HG02970 (cell line): ENCODE measurements at regions not wholly inside any gene's neighbourhood (a gene's known extent, or its start where the extent isn't known, plus 50 kb on each side); places are given as distances from the start of the nearest gene placed in this dataset.

Source experiments
- ATAC-seq: cut with Tn5 transposase; IDR thresholded peaks from one replicate; pipeline ENCODE4 v1.9.1; 2021; ENCODE audit warnings: mild to moderate bottlenecking, moderate library complexity, moderate number of reproducible peaks; ENCODE audit not compliant: unreplicated experiment, low FRiP score

DNA sequence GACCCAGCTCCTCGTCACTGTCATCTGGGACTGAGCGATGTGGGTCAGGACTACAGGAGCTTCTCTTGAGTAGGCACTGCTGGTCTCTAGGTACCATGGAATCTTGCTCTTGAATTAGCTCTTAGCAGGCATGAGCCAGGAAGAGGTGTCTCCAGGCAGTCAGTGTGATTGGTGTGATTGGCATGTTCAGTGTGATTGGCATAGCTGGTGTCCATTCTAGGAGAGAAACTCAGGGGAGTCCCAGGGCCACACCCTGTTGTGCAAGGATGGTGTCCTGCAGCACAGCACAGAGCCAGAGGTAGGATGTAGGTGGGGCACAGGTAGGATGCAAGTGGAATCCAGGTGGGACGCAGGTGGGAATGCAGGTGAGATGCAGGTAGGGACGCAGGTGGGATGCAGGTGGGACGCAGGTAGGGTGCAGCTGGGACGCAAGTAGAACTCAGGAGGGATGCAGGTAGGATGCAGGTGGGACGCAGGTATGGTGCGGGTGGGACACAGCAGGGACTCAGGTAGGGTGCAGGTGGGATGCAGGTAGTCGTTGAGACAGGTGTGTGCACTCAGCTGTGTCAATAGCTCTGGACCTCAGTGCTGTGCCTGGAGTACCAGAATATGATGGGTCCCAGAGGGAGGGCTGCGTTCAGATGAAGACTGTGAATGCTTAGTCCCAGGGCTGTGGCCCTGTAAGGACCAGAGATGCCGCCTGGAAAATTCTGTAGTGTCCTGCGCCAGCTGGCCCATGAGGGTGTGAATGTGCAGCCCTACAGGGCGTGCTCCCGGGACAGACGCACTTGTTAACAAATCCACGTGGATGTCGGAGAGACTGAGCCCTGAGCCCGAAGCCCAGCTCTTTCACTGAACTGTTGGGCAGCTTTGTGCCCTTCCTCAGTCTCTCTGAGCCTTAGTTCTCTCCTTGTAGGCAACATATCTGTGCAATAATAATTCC, 248.2 kb upstream of the PITRM1 start:
- ATAC-seq, result no peak

DNA sequence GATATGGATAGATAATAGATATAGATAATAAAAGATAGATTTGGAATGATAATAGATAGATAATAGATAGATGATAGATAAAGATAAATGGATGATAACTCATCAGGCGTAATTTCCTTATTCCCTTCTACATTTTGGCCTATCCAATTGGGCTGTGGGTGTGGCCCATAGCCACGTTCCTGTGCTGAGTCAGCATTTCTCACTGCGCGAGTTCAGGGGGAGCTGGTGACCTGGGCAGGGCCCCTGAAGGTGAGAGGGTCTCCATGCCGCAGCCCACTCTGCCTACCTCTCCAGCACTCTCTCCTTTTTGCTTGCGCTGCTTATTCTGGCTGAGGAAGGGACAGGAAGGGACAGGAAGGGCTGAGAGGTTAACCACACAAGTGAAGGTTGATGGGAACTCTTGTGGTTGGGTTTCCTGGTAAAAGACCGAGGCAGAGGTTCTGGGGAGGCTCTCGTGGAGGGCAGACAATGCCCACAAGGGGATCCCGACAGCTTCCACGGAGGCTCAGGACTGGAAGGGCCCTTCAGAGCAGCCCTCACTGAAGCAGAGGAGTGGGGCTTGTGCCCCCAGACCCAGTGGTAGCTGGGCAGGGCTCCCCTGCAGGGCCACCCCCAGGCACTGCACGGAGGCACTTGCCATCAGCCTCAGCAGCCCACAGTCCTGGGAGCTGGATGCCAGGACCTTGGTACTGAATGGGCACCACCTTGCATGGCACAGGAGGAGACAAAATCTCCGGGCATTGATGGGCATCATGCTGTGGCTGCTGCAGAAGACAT, 247.3 kb upstream of the PITRM1 start:
- no peak for ATAC-seq

DNA sequence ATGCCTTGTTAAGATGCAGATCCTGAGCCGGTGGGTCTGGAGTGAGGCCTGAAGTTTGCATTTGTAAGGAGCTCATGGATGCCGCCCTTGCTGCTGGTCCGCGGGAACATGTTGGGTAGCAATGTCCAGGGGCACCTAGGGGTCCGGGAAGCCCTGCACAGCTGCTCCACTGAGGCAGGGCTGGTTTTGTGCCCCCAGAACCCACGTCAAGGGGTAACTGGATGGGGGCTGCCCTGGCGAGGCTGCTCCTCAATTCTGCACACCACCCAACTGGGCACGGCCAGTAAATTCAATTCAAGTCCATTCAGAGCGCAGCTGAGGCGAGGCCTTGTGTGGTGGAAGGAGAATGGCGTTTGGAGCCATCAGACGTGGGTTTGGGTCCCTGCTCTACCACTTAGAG, 246.3 kb upstream of the PITRM1 start:
- no peak for ATAC-seq

DNA sequence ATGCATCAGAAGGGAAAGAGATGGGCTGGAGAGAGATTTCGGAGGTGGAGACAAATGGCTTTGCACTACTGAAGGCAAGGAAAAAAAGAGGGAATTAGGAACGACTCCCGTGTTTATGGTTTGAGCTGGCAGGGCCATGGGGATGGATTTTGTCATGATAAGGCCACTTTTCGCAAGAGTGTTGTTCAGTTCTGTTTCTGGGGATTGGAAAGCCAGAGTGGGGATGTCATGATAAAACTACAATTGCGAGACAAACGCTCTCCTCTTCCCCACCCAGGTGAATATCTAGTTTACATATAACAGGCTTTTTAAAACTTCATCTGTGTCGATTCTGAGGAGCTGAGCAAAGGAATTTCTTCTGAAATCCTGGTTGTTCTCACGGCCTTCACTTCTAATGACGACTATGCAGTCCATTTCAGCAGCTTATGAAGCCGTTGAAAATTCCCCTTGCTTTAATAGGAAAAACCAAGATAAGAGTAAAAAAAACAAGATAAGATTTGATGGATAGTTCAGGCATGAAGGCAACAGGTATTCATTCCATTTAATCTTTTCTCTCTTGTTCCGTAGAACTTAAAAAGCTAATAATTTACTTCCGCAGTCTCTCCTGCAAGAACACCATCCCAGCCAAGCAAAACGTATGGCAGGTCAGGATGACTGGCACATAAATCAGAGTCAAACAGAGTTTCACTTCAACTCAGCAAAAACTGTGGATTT, 245.6 kb upstream of the PITRM1 start:
- no peak for ATAC-seq

DNA sequence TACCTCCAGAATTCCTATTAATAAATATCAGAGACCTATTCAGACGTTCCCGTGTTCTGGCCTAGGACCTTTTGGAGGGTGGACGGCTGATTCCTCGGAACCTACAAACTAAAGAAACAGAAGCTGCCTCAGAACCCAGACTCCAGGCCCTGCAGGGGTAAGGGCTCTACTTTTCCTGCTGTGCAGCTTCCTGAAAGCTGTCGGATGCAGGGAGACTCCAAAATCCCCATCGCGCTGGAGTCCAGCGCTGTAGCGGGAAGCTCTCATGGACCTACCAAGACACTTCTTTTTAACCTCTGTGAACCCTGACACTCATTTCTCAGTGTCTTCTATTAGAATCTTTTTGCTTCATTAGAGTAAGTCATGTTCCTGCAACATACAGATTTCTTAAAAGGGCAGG, 244.5 kb upstream of the PITRM1 start:
- ATAC-seq, result no peak

DNA sequence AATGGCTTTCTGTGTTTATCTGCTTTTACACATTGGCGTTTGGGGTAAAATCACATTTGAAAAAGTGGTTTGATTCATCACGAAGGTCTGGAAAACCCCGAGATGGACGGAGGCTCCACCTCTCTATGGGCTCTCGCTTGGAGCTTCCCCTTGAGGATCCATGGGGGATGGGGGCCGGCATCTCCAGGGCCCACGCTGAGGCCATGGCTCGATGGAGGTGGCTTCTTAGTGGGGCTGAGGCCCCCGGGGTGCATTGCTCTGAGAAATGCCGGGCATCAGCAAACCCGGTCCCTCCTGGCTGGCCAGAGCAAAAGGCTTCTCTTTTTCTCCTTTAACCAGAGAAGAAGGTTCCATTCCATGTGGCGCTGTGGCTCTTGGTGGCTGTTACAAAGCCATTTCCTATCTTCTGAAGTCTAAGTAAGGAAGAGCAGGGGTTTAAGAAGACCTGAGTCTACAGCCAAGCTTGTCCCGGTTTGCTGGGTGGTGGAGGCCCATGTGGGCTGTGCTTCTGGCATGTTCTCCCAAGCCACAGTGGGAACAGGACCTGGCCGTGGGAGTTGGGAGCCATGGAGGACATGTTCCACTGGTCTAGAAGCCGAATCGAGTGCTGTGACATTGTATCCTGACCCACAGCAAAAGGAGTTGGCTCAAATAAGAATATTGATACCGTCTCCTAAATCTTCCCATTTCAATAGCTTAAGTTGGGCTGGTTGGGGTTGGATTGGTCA, 243.5 kb upstream of the PITRM1 start:
- ATAC-seq, result no peak

DNA sequence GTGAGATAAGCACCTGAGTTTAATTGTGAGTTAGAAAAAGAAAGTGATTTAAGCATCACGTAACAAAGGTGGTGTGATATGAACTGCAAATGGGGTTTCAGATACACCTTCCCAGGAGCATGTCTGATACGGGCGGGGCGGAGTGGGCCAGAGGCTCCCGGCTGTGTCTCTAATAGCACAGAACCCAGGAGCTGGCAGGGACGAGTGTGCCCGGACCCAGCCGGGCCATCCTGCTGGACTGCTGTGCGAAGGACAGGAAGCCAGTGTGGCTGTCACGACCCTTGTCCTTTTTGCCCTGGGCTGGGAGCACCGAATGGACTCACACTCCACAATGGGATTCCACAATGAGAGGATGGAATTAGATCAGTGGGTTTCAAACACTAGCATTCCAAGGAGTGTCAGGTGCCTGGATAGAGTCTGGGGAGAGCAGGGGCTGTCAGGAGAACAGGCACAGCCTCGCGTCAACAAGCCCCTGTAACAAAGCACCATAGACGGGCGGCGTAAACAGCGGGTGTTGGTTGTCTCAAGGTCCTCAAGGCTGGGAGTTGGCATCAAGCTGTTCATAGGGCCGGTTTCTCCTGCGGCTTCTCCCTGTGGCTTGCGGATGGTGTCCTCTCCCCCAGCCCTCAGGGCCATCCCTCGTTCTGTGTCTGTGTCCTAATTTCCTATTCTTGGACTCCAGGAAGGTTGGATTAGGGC, 242.6 kb upstream of the PITRM1 start:
- ATAC-seq, result no peak

DNA sequence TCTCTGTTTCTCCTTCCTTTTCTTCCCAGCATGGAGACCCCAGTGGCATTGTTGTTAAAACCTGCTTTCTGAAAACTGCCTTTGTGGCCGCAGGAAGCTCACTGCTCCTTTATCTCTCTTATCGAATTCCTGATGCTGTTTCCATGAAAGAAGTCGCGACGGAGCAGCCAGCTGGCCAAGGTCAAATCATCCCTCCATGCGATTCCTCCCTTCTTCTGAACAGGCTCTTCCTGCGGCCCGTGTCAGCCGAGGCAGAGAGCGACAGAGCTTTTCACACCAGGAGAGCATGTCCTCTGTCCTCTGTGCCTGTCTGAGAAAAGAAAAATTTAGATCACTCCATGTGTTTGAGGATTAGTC, 242.1 kb upstream of the PITRM1 start:
- no peak for ATAC-seq

DNA sequence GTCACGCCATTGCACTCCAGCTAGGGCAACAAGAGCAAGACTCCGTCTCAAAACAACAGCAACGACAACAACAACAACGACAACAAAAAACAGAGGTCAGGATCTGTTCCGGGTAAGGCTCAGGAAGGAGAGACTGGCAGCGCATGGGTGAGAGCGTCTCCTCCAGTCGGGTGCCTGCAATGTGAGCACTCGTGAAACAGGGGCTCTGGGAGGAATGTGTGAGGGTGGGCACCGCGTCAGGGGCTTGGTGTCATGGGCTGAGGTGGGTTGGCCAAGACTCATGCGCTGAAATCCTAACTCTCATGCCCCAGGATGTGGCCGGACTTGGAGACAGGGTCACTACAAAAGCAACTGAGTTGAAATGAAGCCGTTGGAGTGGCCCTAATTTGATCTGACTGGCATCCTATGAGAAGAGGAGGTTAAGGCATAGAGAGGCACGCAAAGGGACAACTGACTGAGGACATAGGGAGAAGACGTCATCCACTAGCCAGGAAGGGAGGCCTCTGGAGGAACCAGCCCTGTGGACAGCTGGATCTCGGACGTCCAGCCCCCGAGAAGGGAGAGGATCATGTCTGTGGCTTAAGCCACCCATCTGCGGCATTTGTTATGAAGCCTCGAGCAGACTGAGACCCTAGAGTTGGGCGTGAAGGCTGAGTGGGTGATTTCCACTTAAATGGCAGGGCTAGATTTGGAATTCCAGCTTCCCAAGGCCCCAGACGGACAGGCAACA, 241.5 kb upstream of the PITRM1 start:
- no peak for ATAC-seq

DNA sequence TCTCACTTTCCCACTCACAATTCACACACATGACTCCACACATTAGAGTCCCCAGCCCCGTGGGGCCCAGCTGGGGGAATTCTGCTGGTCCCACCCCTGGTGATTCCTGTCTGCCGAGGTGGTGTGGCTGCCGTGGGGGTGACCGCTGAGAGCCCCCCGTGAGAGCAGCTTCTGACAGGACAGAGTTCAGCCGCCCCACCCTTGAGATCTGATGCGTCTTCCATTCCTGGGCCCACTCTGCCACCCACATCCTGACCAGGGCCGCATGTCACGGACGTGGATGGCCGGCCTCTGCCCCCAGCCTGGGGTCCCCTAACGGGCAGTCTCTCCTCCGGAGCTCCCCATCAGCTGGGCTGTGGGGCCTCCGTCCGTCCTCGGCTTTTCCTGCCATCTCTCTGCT, 240.1 kb upstream of the PITRM1 start:
- no peak for ATAC-seq

DNA sequence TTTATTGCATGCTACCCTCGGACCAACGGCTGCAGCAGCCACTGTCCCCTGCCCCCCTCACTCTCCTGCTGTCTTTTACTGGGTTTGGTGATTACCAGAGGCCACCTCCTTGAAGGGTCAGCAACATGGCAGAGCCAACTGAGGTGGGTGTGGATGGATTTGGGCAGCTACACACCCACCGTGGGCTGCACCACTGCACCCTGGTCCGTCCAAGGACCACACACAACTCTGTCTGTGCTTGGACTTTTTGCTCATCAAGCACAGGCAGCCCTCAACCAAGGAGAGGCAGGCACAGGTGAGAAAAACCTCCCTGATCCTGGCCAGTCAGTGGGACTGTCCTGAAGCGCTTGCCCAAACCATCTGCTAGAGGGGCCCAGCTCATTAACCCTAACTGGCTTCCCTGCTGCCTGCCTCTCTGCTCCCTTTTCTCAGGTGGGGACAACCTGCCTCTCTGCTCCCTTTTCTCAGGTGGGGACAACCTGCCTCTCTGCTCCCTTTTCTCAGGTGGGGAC, 239.5 kb upstream of the PITRM1 start:
- ATAC-seq, result no peak

DNA sequence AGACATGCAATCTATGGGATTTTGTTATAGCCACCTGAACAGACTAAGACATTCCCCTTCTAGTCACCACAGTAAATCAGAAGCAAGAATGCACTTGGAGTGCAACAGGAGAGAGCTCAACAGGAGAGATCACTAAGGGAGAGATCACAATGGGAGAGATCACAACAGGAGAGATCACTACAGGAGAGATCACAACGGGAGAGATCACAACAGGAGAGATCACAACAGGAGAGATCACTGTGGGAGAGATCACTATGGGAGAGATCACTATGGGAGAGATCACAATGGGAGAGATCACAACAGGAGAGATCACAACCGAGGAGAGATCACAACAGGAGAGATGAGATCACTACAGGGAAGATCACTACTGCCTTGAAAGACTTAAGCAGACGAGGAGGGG, 238.5 kb upstream of the PITRM1 start:
- ATAC-seq, result no peak

DNA sequence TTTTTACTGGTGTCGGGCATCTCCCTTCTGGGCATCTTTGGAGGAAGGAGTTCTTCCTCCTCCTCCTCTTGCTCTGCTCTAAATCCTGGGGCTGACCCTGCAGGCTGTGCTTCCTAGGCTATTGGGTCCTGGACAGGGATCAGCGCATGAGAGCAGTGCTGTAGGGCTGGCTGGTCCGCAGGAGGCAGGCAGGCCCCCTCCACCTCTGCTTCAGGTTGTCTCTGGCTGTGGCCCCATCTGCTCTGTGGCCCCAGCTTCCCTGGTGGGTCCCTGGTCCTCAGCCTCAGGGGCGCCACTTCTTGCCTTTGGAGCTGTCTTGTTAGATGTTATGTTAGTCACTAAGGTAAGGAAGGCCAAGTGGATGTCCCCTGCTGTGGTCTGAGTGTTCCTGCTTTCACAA, 237.3 kb upstream of the PITRM1 start:
- ATAC-seq, result no peak

DNA sequence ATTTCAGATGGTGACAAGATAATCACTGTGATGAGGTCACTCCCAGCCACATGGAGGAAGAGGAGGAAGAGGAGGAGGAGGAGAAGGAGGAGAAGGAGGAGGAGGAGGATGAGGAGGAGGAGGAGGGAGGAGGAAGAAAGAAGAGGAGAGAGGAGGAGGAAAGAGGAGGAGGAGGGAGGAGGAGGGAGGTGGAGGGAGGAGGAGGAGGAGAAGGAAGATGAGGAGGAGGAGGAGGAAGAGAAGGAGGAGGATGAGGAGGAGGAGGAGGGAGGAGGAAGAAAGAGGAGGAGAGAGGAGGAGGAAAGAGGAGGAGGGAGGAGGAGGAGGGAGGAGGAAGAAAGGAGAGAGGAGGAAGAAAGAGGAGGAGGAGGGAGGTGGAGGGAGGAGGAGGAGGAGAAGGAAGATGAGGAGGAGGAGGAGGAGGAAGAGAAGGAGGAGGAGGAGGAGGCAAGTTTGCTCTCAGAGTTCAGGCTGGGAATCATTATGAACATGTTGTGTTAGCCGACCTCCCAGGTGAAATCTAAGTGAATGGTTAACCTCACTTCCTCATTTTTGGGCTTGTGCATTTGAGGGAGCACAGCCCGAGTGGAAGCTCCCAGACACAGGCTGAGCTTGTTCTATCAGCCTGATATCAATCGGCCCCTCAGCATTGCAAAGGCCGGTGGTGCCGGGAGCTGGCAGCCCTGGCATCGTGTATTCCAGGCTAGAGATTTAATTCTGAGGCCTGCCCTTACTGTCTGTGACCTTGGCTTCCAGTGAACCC, 236.2 kb upstream of the PITRM1 start:
- ATAC-seq, result no peak

DNA sequence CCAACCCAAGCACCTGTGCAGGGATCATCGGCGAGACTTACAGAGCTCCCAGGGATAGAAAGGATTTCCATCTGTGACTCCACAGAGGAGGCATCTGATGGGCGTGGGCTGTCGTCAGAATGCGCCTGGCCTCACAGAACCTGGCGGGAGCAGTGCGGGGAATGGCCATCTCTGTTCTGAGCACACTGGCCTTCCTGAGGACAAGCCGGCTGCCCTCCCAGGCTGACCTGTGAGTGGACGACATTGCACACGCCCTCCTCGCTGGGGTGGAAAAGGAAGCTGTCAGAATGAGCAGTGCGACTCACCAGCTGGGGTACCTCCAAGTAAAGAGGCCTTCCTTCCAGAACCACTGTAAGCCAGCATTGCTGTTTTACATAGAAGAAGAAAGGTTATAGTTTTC, 234.6 kb upstream of the PITRM1 start:
- ATAC-seq, result no peak

DNA sequence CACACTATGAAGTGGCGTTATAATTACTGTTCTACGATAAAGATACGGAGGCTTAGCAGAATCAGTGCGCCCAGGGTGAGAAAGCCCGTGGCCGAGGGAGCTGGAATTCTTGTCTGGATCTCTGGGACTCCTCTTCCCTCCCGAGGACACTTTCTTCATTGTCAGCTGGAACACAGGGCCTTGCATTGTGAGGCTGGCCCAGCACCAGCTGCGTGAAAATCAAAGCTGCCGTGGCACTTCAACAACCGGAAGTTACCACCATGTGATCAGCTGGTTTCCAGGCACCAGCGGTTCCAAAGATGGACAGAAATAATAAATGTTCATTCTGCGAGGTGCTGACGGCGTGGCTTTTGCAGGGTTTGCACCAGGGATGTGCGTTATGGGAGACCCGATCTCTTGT, 234.0 kb upstream of the PITRM1 start:
- no peak for ATAC-seq

DNA sequence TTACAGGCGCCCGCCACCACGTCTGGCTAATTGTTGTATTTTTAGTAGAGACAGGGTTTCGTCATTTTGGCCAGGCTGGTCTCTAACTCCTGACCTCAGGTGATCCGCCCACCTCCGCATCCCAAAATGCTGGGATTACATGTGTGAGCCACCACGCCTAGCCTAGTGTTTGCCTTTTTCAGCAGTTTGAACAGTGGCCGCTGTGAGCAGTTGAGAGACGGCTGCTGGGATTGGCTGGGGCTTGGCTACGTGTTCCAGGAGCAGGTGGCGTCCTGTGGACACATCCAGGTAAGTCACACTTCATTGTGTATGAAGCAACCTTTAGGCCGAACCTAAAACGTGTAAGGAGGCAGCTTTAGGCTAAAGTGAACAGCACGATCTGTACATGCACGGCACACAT, 231.8 kb upstream of the PITRM1 start:
- ATAC-seq, result no peak

DNA sequence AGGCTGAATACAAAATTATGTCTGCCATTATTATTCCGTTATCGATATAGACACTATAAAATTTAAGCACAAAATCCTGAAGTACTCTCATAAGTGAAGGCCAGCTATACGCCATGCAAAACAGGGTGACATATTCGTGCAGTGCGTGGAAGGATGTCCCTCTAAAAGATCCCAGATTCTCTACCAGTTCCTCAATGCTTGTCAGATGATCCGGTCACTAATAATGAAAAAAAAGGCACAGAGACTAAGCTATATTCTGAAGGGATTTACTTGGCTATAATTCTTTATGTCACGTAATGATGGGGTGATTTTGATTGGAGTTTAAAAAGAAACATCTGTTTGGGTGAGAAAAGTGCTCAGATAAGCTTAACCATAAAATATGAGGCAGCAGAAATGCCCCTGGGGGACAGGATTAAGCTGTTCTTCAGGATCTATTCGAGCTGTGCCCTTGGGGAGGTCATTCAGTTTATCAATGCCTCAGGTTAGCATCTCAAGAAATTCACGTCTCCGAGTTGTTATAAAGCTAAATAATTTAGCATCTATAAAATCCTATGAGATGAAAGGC, 229.7 kb upstream of the PITRM1 start:
- no peak for ATAC-seq
